ENCODE measurements at regions not wholly inside any gene's neighbourhood (a gene's known extent, or its start where the extent isn't known, plus 50 kb on each side); places are given as distances from the start of the nearest gene placed in this dataset.

GRCh38 chr5:88536146-88536545, 267.5 kb upstream of the TMEM161B start:
- no peak for TF ChIP-seq CTCF (IDR thresholded peaks at IDR 0.05; ENCODE audit: low read depth, low read length)
- Histone ChIP-seq H3K4me1 (no peaks in the 10 kb centered on the region), H3K36me3 (no peaks in the 10 kb centered on the region), H3K27me3 (peaks cover 15% of the 10 kb centered on the region), H3K4me3 (ENCODE audit: low read depth, low read length) (no peak overlapping the region), H3K9me3 (no peaks in the 10 kb centered on the region)
- no peak for DNase-seq

- DNase-seq: no peak
- H3K4me3 ChIP-seq (ENCODE audit: low read depth, low read length): no peak overlapping the region
- H3K36me3 ChIP-seq: no peaks in the 10 kb centered on the region
- H3K9me3 ChIP-seq: no peaks in the 10 kb centered on the region
- no peaks in the 10 kb centered on the region for H3K27me3 ChIP-seq
- no peak for TF ChIP-seq CTCF (IDR thresholded peaks at IDR 0.05; ENCODE audit: low read depth, low read length)
- H3K4me1 ChIP-seq: no peaks in the 10 kb centered on the region
These were observed 256.3 kb upstream of the TMEM161B start for GRCh38 chr5:88524941-88525340.

GRCh38 chr5:88519066-88519465, 250.4 kb upstream of the TMEM161B start:
- no peaks in the 10 kb centered on the region for H3K36me3 ChIP-seq
- H3K9me3 ChIP-seq: no peaks in the 10 kb centered on the region
- TF ChIP-seq CTCF (IDR thresholded peaks at IDR 0.05; ENCODE audit: low read depth, low read length): no peak
- no peak overlapping the region for H3K4me3 ChIP-seq (ENCODE audit: low read depth, low read length)
- no peaks in the 10 kb centered on the region for H3K27me3 ChIP-seq
- H3K4me1 ChIP-seq: no peaks in the 10 kb centered on the region
- no peak for DNase-seq

GRCh38 chr5:88518131-88519016, 249.7 kb upstream of the TMEM161B start:
- H3K4me1 ChIP-seq: no peaks in the 10 kb centered on the region
- no peak for TF ChIP-seq CTCF (IDR thresholded peaks at IDR 0.05; ENCODE audit: low read depth, low read length)
- H3K36me3 ChIP-seq: no peaks in the 10 kb centered on the region
- H3K4me3 ChIP-seq (ENCODE audit: low read depth, low read length): no peak overlapping the region
- DNase-seq: no peak
- H3K27me3 ChIP-seq: no peaks in the 10 kb centered on the region
- no peaks in the 10 kb centered on the region for H3K9me3 ChIP-seq

GRCh38 chr5:88515881-88516819, 247.5 kb upstream of the TMEM161B start:
- DNase-seq: no peak
- TF ChIP-seq CTCF (IDR thresholded peaks at IDR 0.05; ENCODE audit: low read depth, low read length): no peak
- Histone ChIP-seq H3K4me3 (ENCODE audit: low read depth, low read length) (no peak overlapping the region), H3K9me3 (no peaks in the 10 kb centered on the region), H3K4me1 (no peaks in the 10 kb centered on the region), H3K36me3 (no peaks in the 10 kb centered on the region), H3K27me3 (no peaks in the 10 kb centered on the region)
